ENCODE measurements at regions not wholly inside any gene's neighbourhood (a gene's known extent, or its start where the extent isn't known, plus 50 kb on each side); places are given as distances from the start of the nearest gene placed in this dataset.
A peak's percentile ranks its signal among the peaks of the same experiment; 100 is the strongest.

DNA sequence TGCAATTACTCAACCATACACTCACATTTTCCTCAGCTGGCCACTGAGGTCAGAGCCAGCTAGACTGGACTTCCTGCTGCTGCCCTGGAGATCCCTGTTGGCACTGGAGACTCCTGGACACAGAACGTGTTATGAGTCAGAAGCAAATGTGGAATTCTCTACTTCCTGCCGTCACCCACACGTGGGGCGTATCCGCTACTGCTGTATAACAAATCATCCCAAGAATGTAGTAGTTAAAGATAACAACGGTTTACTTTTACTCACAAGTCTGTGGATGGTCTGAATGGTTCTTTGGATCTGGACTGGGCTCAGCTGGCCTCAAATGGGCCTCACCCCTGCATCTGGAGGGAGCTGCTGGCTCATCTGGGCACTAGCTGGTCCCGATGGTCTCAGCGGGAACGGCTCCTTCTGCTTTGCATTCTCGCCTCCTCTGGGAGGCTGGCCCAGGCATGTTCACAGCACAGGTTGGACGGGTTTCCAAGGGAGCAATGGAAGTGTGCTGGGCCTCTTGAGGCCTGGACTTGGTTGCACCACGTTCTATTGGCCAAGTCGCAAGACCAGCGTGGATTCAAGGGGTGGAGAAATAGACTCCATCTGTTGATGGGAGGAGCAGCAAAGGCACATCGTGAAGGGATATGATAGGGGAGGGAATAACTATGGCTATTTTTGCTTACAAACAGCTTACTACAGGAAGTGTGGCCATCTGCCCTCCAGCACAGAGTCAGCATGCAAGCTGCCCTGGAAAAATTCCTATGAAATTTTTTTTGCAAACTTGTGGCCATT is 118.5 kb downstream of the SNX5 start:
- no peak for TF ChIP-seq CTCF (IDR thresholded peaks at IDR 0.05; ENCODE audit: insufficient read depth, low read depth, low read length)
- no peak overlapping the region for H3K4me3 ChIP-seq (ENCODE audit: low read depth, low read length)
- DNase-seq (ENCODE audit: low read depth) = peak; percentile 99

DNA sequence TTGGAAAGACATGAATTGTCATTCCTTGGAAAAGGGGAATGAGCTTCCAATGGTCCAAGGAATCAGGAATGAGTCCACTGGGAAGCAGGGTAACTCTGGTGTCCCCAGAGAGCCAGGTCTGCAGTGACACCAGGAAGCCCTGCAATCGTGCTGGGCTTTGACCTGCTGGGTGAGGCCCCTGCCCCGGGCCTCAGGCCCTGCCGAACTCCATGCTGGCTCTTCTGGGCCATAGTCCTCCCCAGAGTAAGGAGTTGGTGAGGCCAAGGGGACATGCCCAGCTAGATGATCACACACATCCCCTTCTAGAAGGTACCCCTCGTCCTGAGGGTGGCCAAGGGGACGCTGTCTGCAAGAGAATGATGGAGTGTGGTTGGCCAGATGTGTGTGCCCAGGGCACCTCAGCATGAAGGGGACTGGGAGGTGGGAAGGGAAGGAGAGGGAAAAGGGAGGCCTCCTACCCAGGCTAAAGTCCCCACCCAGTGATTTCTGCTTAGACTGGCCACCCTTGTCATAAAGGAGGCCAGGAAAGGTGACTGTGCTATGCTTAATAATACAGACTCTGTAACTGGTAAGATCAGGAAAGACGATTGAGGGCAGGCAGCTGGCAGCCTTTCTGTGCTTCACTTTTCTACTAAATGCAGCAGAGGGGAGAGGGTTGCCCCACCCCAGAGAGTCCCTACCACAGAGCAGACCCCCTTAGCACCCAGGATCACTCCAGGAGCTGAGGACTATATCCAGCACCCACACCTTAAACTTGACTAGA is 119.3 kb downstream of the SNX5 start:
- no peak overlapping the region for H3K4me3 ChIP-seq (ENCODE audit: low read depth, low read length)
- TF ChIP-seq CTCF (IDR thresholded peaks at IDR 0.05; ENCODE audit: insufficient read depth, low read depth, low read length) = no peak
- no peak for DNase-seq (ENCODE audit: low read depth)

GRCh38 chr20:17848249-17849048 is 120.1 kb downstream of the SNX5 start:
- TF ChIP-seq CTCF (IDR thresholded peaks at IDR 0.05; ENCODE audit: insufficient read depth, low read depth, low read length) = no peak
- H3K4me3 ChIP-seq (ENCODE audit: low read depth, low read length) = no peak overlapping the region
- no peak for DNase-seq (ENCODE audit: low read depth)

DNA sequence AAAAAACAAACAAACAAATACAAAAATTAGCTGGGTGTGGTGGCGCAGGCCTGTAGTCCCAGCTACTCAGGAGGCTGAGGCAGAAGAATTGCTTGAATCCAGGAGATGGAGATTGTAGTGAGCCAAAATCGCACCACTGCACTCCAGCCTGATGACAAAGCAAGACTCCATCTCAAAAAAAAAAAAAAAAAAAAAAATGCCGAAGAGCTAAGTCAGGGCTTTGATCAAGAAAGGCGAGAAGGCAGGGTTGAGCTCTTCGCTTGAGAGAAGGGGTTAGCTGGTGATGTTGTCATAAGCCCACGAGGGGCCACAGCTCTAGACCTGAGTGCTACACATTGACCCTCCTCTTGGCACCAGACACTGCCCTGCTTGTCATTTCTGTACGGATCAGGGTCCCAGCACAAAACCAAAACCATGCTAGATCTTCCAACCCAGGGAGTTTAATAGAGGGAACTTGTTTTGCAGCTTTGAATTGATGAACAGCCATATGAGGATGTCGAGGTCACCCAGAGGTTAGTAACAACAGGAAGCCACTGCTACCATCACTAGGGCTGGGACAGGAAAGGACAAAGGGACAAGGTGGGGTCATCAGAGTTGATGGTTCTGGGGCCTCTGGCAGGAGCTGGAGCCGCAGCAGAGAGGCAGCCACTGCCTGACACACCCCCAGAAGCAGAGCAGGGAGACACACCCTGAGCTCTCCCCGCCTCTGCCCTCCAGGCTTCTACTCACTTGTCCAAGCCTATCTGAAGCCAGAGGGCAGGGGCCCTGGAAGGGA is 122.7 kb downstream of the SNX5 start:
- no peak for TF ChIP-seq CTCF (IDR thresholded peaks at IDR 0.05; ENCODE audit: insufficient read depth, low read depth, low read length)
- no peak overlapping the region for H3K4me3 ChIP-seq (ENCODE audit: low read depth, low read length)
- no peak for DNase-seq (ENCODE audit: low read depth)

GRCh38 chr20:17844549-17845298 is 123.9 kb downstream of the SNX5 start:
- TF ChIP-seq CTCF (IDR thresholded peaks at IDR 0.05; ENCODE audit: insufficient read depth, low read depth, low read length) = no peak
- H3K4me3 ChIP-seq (ENCODE audit: low read depth, low read length) = no peak overlapping the region
- DNase-seq (ENCODE audit: low read depth) = no peak

DNA sequence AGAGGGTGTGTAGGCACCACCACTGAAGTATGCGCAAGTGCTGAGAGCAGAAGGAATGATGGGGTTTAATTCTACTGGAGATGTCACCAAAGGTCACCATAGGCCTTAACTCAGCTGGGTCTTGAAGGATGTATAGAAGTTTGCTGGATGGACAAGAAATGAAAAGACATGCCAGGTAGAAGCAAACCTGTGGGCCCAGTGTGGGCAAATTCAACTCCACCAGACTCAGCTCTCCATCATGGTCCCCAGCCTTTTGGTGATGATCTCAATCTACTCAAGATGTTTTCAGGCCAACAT is 124.5 kb downstream of the SNX5 start:
- no peak for DNase-seq (ENCODE audit: low read depth)
- no peak overlapping the region for H3K4me3 ChIP-seq (ENCODE audit: low read depth, low read length)
- no peak for TF ChIP-seq CTCF (IDR thresholded peaks at IDR 0.05; ENCODE audit: insufficient read depth, low read depth, low read length)

Measured in fibroblast of villous mesenchyme (primary cell).